SU-DHL-6 (cell line): ENCODE measurements at regions not wholly inside any gene's neighbourhood (a gene's known extent, or its start where the extent isn't known, plus 50 kb on each side); places are given as distances from the start of the nearest gene placed in this dataset.

Experiments used
- EZH2phosphoT487 ChIP-seq: fragments of 200-600 bp; sonication (generic), shearing (Covaris generic); conservative IDR thresholded peaks from 2 replicates; pipeline ENCODE4 v1.6.1; 2018; ENCODE audit warnings: mild to moderate bottlenecking, antibody characterized with exemption, low read length, moderate library complexity, mixed read lengths
- TF ChIP-seq, protein P1 (sequence below): fragments of 200-600 bp; sonication (generic); IDR thresholded peaks from one replicate; pipeline ENCODE4 v1.5.1; 2017; ENCODE audit warnings: antibody characterized with exemption, mild to moderate bottlenecking, low read length, moderate library complexity; ENCODE audit not compliant: insufficient read depth, poor library complexity, severe bottlenecking

GRCh38 chr6:132062626-132063025 is 111.5 kb upstream of the CCN2 start:
- TF ChIP-seq EZH2phosphoT487: no peak
- TF ChIP-seq, protein P1, sequence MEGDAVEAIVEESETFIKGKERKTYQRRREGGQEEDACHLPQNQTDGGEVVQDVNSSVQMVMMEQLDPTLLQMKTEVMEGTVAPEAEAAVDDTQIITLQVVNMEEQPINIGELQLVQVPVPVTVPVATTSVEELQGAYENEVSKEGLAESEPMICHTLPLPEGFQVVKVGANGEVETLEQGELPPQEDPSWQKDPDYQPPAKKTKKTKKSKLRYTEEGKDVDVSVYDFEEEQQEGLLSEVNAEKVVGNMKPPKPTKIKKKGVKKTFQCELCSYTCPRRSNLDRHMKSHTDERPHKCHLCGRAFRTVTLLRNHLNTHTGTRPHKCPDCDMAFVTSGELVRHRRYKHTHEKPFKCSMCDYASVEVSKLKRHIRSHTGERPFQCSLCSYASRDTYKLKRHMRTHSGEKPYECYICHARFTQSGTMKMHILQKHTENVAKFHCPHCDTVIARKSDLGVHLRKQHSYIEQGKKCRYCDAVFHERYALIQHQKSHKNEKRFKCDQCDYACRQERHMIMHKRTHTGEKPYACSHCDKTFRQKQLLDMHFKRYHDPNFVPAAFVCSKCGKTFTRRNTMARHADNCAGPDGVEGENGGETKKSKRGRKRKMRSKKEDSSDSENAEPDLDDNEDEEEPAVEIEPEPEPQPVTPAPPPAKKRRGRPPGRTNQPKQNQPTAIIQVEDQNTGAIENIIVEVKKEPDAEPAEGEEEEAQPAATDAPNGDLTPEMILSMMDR: no peak
